Hepatocyte (in vitro differentiated cells): ENCODE measurements at regions not wholly inside any gene's neighbourhood (a gene's known extent, or its start where the extent isn't known, plus 50 kb on each side); places are given as distances from the start of the nearest gene placed in this dataset.

ENCODE experiments used
- DNase-seq: peaks from one replicate; pipeline ENCODE4 v3.0.0-alpha.2; 2016; ENCODE audit warnings: low spot score
- H2AFZ ChIP-seq: fragments of 200-600 bp; sonication (generic); 2 replicates; pipeline ENCODE4 v1.6.0; 2016; ENCODE audit warnings: antibody characterized with exemption, mild to moderate bottlenecking
- H3K27ac ChIP-seq: fragments of 200-600 bp; sonication (generic); 2 replicates; pipeline ENCODE4 v1.5.1; 2016; ENCODE audit warnings: mild to moderate bottlenecking
- H3K27me3 ChIP-seq: fragments of 200-600 bp; sonication (generic); 2 replicates; pipeline ENCODE4 v1.6.1; 2016
- H3K36me3 ChIP-seq: fragments of 200-600 bp; sonication (generic); replicated peaks from 2 replicates; pipeline ENCODE4 v1.5.1; 2016; ENCODE audit warnings: low read depth; ENCODE audit not compliant: insufficient read depth
- H3K4me1 ChIP-seq: fragments of 200-600 bp; sonication (generic); 2 replicates; pipeline ENCODE4 v1.5.1; 2016; ENCODE audit warnings: mild to moderate bottlenecking, moderate library complexity; ENCODE audit not compliant: insufficient read depth
- H3K4me2 ChIP-seq: fragments of 200-600 bp; sonication (generic); 2 replicates; pipeline ENCODE4 v1.6.0; 2016
- H3K4me3 ChIP-seq: fragments of 200-600 bp; sonication (generic); 2 replicates; pipeline ENCODE4 v1.5.1; 2016; ENCODE audit warnings: mild to moderate bottlenecking
- H3K79me2 ChIP-seq: fragments of 200-600 bp; sonication (generic); 2 replicates; pipeline ENCODE4 v1.6.0; 2017; ENCODE audit warnings: mild to moderate bottlenecking
- H3K9me2 ChIP-seq: fragments of 200-600 bp; sonication (generic); replicated peaks from 2 replicates; pipeline ENCODE4 v1.6.0; 2017; ENCODE audit warnings: mild to moderate bottlenecking; ENCODE audit not compliant: insufficient read depth
- H3K9me3 ChIP-seq: fragments of 200-600 bp; sonication (generic); 2 replicates; pipeline ENCODE4 v1.5.1; 2016; ENCODE audit warnings: low read depth, mild to moderate bottlenecking
- H4K20me1 ChIP-seq: fragments of 200-600 bp; sonication (generic); 2 replicates; pipeline ENCODE4 v1.6.0; 2016; ENCODE audit warnings: mild to moderate bottlenecking; ENCODE audit not compliant: insufficient read depth, poor library complexity, severe bottlenecking
- CTCF ChIP-seq: fragments of 200-600 bp; sonication (generic); IDR thresholded peaks from 2 replicates; pipeline ENCODE4 v1.5.1; 2016; ENCODE audit warnings: antibody characterized with exemption, mild to moderate bottlenecking; ENCODE audit not compliant: poor library complexity
- EZH2 ChIP-seq: fragments of 200-600 bp; sonication (generic); IDR thresholded peaks from 2 replicates; pipeline ENCODE4 v1.6.1; 2016; ENCODE audit warnings: antibody characterized with exemption, mild to moderate bottlenecking, borderline replicate concordance
- EZH2phosphoT487 ChIP-seq: fragments of 200-600 bp; sonication (generic); IDR thresholded peaks from one replicate; pipeline ENCODE4 v1.6.1; 2018; ENCODE audit warnings: antibody characterized with exemption, mild to moderate bottlenecking, low read depth, moderate library complexity; ENCODE audit not compliant: unreplicated experiment, severe bottlenecking
- WGBS: methylation state at CpG from one replicate; pipeline ENCODE4 v1.1.6; 2016; ENCODE audit warnings: low lambda C conversion rate; ENCODE audit errors: missing lambda C conversion rate; 5-methylcytosine and 5-hydroxymethylcytosine counted together

DNA sequence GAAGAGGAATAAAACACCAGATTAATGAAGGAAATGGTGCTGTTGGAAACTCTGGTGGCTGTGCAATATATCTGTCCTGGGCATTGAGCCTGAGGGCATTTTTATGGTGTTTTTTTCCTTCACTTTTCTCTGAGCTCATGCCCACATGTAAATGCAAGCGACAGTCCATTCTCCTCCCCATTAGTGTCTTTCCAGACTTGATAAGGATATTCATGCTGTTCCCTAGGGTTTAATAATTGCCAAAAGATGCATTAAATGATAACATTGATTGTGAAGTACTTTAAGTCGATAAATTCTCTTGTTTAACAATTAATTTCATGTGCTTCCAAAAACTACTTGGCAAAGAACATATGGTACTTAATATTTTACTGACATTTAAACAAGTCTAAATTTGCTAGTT is 384.7 kb downstream of the MDFIC start:
- Histone ChIP-seq H3K4me2 (no peak overlapping the region), H3K9me3 (no peaks in the 10 kb centered on the region), H3K9me2 (no peaks in the 10 kb centered on the region), H3K4me3 (no peak overlapping the region), H2AFZ (no peak overlapping the region), H3K4me1 (no peaks in the 10 kb centered on the region), H3K36me3 (no peaks in the 10 kb centered on the region), H3K27ac (no peak overlapping the region), H4K20me1 (no peaks in the 10 kb centered on the region), H3K27me3 (no peaks in the 10 kb centered on the region), H3K79me2 (no peaks in the 10 kb centered on the region)
- WGBS: 71% methylated on average over 2 of the region's 2 CpGs
- no peak for TF ChIP-seq EZH2
- TF ChIP-seq EZH2phosphoT487: no peak
- TF ChIP-seq CTCF: no peak
- no peak for DNase-seq

- Histone ChIP-seq H3K4me3 (no peak overlapping the region), H3K4me2 (peak overlapping the region; percentile 9), H3K27ac (peak overlapping the region; percentile 72), H2AFZ (no peak overlapping the region), H3K27me3 (no peaks in the 10 kb centered on the region), H3K9me3 (no peaks in the 10 kb centered on the region), H3K9me2 (no peaks in the 10 kb centered on the region), H4K20me1 (no peaks in the 10 kb centered on the region), H3K4me1 (peaks cover 10% of the 10 kb centered on the region), H3K36me3 (no peaks in the 10 kb centered on the region), H3K79me2 (no peaks in the 10 kb centered on the region)
- TF ChIP-seq CTCF (no peak), EZH2phosphoT487 (no peak), EZH2 (no peak)
- 30% methylated on average over 1 of the region's 1 CpG for WGBS
- DNase-seq: no peak
Measured at GRCh38 chr7:115300231-115300870, 378.5 kb downstream of the MDFIC start.

DNA sequence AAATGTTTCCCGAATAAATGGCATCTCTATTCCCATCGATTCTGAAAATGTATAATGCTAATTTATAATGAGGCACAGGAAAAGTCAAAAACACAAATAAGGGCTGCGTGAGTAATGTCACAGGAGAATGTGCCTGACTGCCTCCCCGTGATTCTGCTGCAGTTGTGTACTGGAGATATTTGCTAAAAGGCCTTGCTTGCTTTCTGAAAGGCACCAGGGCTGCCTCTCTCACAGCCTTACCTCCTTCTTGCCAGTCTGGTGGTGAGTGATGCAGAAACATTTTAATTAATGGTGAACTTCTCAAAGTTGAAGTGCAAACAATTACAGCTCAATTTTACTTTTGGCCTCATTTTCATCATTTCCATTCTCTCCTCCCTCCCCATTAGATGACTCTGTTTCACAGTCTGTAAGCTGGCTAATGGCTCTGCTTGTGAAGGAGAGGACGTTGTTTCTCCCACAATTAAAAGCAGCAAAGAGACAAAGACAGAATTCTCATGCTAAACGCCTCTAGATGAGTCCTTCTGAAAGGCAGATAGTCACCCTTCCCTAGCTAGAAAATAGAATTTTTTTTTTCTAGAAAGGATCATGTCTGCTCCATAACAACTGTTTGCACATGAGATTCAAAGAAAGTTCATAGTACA is 377.6 kb downstream of the MDFIC start:
- Histone ChIP-seq H3K36me3 (no peaks in the 10 kb centered on the region), H3K79me2 (no peaks in the 10 kb centered on the region), H3K27ac (peak overlapping the region; percentile 72), H3K9me3 (no peaks in the 10 kb centered on the region), H4K20me1 (no peaks in the 10 kb centered on the region), H3K4me2 (peak overlapping the region; percentile 9), H3K4me3 (no peak overlapping the region), H3K4me1 (peaks cover 10% of the 10 kb centered on the region), H3K9me2 (no peaks in the 10 kb centered on the region), H2AFZ (no peak overlapping the region), H3K27me3 (no peaks in the 10 kb centered on the region)
- TF ChIP-seq EZH2 (no peak), EZH2phosphoT487 (no peak), CTCF (no peak)
- 60% methylated on average over 6 of the region's 6 CpGs for WGBS
- no peak for DNase-seq

- H3K36me3 ChIP-seq: no peaks in the 10 kb centered on the region
- H3K27me3 ChIP-seq: no peaks in the 10 kb centered on the region
- no peak overlapping the region for H3K4me3 ChIP-seq
- TF ChIP-seq CTCF (no peak), EZH2phosphoT487 (no peak), EZH2 (no peak)
- no peaks in the 10 kb centered on the region for H3K79me2 ChIP-seq
- DNase-seq: peak; percentile 14
- H4K20me1 ChIP-seq: no peaks in the 10 kb centered on the region
- H2AFZ ChIP-seq: no peak overlapping the region
- no peaks in the 10 kb centered on the region for H3K9me3 ChIP-seq
- H3K4me2 ChIP-seq: no peak overlapping the region
- H3K9me2 ChIP-seq: no peaks in the 10 kb centered on the region
- H3K4me1 ChIP-seq: peaks cover 10% of the 10 kb centered on the region
- H3K27ac ChIP-seq: no peak overlapping the region
Measured at GRCh38 chr7:115297656-115298055, 375.8 kb downstream of the MDFIC start.
